ENCODE measurements at regions not wholly inside any gene's neighbourhood (a gene's known extent, or its start where the extent isn't known, plus 50 kb on each side); places are given as distances from the start of the nearest gene placed in this dataset.

GRCh38 chr4:181161669-181162068, 1081.5 kb upstream of the TENM3 start:
- no peak for TF ChIP-seq CTCF (IDR thresholded peaks at IDR 0.05; ENCODE audit: insufficient read depth, low read depth, low read length)
- no peak for TF ChIP-seq EZH2 (IDR thresholded peaks at IDR 0.05; ENCODE audit: insufficient read depth, low read length)
